SU-DHL-6 (cell line): ENCODE measurements at regions not wholly inside any gene's neighbourhood (a gene's known extent, or its start where the extent isn't known, plus 50 kb on each side); places are given as distances from the start of the nearest gene placed in this dataset.

Experiments used
- H2AFZ ChIP-seq: fragments of 200-600 bp; sonication (generic); 2 replicates; pipeline ENCODE4 v1.6.1; 2014; ENCODE audit warnings: low read depth, mild to moderate bottlenecking, moderate library complexity, mixed read lengths, antibody characterized with exemption, low read length; ENCODE audit not compliant: severe bottlenecking
- H3F3A ChIP-seq: fragments of 200-600 bp; shearing (Covaris generic); 2 replicates; pipeline ENCODE4 v1.6.0; 2016; ENCODE audit warnings: antibody characterized with exemption, mild to moderate bottlenecking; ENCODE audit not compliant: insufficient read depth
- H3K27ac ChIP-seq: fragments of 200-600 bp; sonication (generic); 2 replicates; pipeline ENCODE4 v1.5.1; 2016; ENCODE audit warnings: low read depth, mild to moderate bottlenecking, low read length, moderate library complexity, mixed read lengths
- H3K27me3 ChIP-seq: fragments of 200-600 bp; sonication (generic), shearing (Covaris generic); 2 replicates; pipeline ENCODE4 v1.6.0; 2014; ENCODE audit warnings: mild to moderate bottlenecking, low read length
- H3K36me3 ChIP-seq: fragments of 200-600 bp; sonication (generic); 2 replicates; pipeline ENCODE4 v1.6.1; 2014; ENCODE audit warnings: mild to moderate bottlenecking, low read length, mixed read lengths
- H3K4me2 ChIP-seq: fragments of 300-600, 200-600 bp; shearing (Covaris generic), sonication (generic); 2 replicates; pipeline ENCODE4 v1.6.0; 2014; ENCODE audit warnings: low read length, low read depth, mild to moderate bottlenecking; ENCODE audit not compliant: poor library complexity, severe bottlenecking
- H3K4me3 ChIP-seq: fragments of 200-600 bp; sonication (generic); 2 replicates; pipeline ENCODE4 v1.5.1; 2014; ENCODE audit warnings: antibody characterized with exemption, low read length, mild to moderate bottlenecking, mixed read lengths; ENCODE audit not compliant: insufficient read depth, poor library complexity, severe bottlenecking
- H3K79me2 ChIP-seq: fragments of 200-600 bp; sonication (generic); 2 replicates; pipeline ENCODE4 v1.6.1; 2014; ENCODE audit warnings: mild to moderate bottlenecking, low read length, moderate library complexity; ENCODE audit not compliant: insufficient read depth
- H3K9ac ChIP-seq: fragments of 200-600 bp; sonication (generic); 2 replicates; pipeline ENCODE4 v1.7.0; 2014; ENCODE audit warnings: mild to moderate bottlenecking, low read length
- H3K9me2 ChIP-seq: fragments of 200-600 bp; sonication (generic); replicated peaks from 2 replicates; pipeline ENCODE4 v1.6.1; 2014; ENCODE audit warnings: low read length; ENCODE audit not compliant: insufficient read depth
- H3K9me3 ChIP-seq: fragments of 200-600 bp; sonication (generic); 2 replicates; pipeline ENCODE4 v1.6.1; 2014; ENCODE audit warnings: low read length, mixed read lengths; ENCODE audit not compliant: insufficient read depth
- H4K20me1 ChIP-seq: fragments of 200-600 bp; sonication (generic); 2 replicates; pipeline ENCODE4 v1.6.1; 2014; ENCODE audit warnings: low read depth, mild to moderate bottlenecking, antibody characterized with exemption, low read length, moderate library complexity, mixed read lengths
- CTCF ChIP-seq: fragments of 200-600 bp; sonication (generic); IDR thresholded peaks from one replicate; pipeline ENCODE4 v1.5.1; 2017; ENCODE audit warnings: antibody characterized with exemption, mild to moderate bottlenecking, low read length, moderate library complexity; ENCODE audit not compliant: insufficient read depth, poor library complexity, severe bottlenecking
- EZH2phosphoT487 ChIP-seq: fragments of 200-600 bp; sonication (generic), shearing (Covaris generic); conservative IDR thresholded peaks from 2 replicates; pipeline ENCODE4 v1.6.1; 2018; ENCODE audit warnings: mild to moderate bottlenecking, antibody characterized with exemption, low read length, moderate library complexity, mixed read lengths

GRCh38 chr2:12404497-12404896 lies 312.2 kb upstream of the TRIB2 start:
- Histone ChIP-seq H3K4me3 (no peak overlapping the region), H3K9ac (no peak overlapping the region), H3K27me3 (no peaks in the 10 kb centered on the region), H3K27ac (no peak overlapping the region), H3K36me3 (no peaks in the 10 kb centered on the region), H3K9me3 (peaks cover 6% of the 10 kb centered on the region; the same call in 1 of the 2 replicates), H3K9me2 (no peaks in the 10 kb centered on the region), H3F3A (no peaks in the 10 kb centered on the region), H3K4me2 (no peak overlapping the region), H3K79me2 (no peaks in the 10 kb centered on the region), H4K20me1 (no peaks in the 10 kb centered on the region), H2AFZ (no peak overlapping the region)
- TF ChIP-seq EZH2phosphoT487 = no peak
- TF ChIP-seq CTCF = no peak

GRCh38 chr2:12407160-12407559 lies 309.6 kb upstream of the TRIB2 start:
- H3K79me2 ChIP-seq = no peaks in the 10 kb centered on the region
- H2AFZ ChIP-seq = no peak overlapping the region
- H3K9ac ChIP-seq = no peak overlapping the region
- H3K4me3 ChIP-seq = no peak overlapping the region
- H4K20me1 ChIP-seq = no peaks in the 10 kb centered on the region
- no peak overlapping the region for H3K27ac ChIP-seq
- H3K9me2 ChIP-seq = no peaks in the 10 kb centered on the region
- no peaks in the 10 kb centered on the region for H3K27me3 ChIP-seq
- no peak overlapping the region for H3K4me2 ChIP-seq
- TF ChIP-seq CTCF (no peak), EZH2phosphoT487 (no peak)
- H3K36me3 ChIP-seq = no peaks in the 10 kb centered on the region
- H3K9me3 ChIP-seq = peaks cover 11% of the 10 kb centered on the region; the same call in 1 of the 2 replicates
- H3F3A ChIP-seq = no peaks in the 10 kb centered on the region

GRCh38 chr2:12412898-12413305 lies 303.8 kb upstream of the TRIB2 start:
- H3K27me3 ChIP-seq = no peaks in the 10 kb centered on the region
- H3K4me3 ChIP-seq = no peak overlapping the region
- H3K4me2 ChIP-seq = no peak overlapping the region
- TF ChIP-seq CTCF (no peak), EZH2phosphoT487 (no peak)
- H3K79me2 ChIP-seq = no peaks in the 10 kb centered on the region
- H3K27ac ChIP-seq = no peak overlapping the region
- 0 out of 2 replicates have a peak, but pooled peaks cover 5% of the 10 kb centered on the region for H3K9me3 ChIP-seq
- no peaks in the 10 kb centered on the region for H3F3A ChIP-seq
- no peak overlapping the region for H3K9ac ChIP-seq
- H4K20me1 ChIP-seq = no peaks in the 10 kb centered on the region
- no peaks in the 10 kb centered on the region for H3K9me2 ChIP-seq
- no peaks in the 10 kb centered on the region for H3K36me3 ChIP-seq
- H2AFZ ChIP-seq = no peak overlapping the region

GRCh38 chr2:12415536-12415935 lies 301.2 kb upstream of the TRIB2 start:
- H3K27me3 ChIP-seq = no peaks in the 10 kb centered on the region
- no peaks in the 10 kb centered on the region for H4K20me1 ChIP-seq
- no peak overlapping the region for H3K4me3 ChIP-seq
- 0 out of 2 replicates have a peak, but pooled peaks cover 5% of the 10 kb centered on the region for H3K9me3 ChIP-seq
- no peaks in the 10 kb centered on the region for H3F3A ChIP-seq
- no peaks in the 10 kb centered on the region for H3K36me3 ChIP-seq
- H3K4me2 ChIP-seq = no peak overlapping the region
- no peaks in the 10 kb centered on the region for H3K79me2 ChIP-seq
- H3K9ac ChIP-seq = no peak overlapping the region
- no peak for TF ChIP-seq EZH2phosphoT487
- no peak for TF ChIP-seq CTCF
- no peak overlapping the region for H3K27ac ChIP-seq
- no peaks in the 10 kb centered on the region for H3K9me2 ChIP-seq
- no peak overlapping the region for H2AFZ ChIP-seq
